GM18517 (cell line): ENCODE measurements at regions not wholly inside any gene's neighbourhood (a gene's known extent, or its start where the extent isn't known, plus 50 kb on each side); places are given as distances from the start of the nearest gene placed in this dataset.
"Not testable (repeated sequence)": the region's sequence is repeated elsewhere in the genome, so short reads cannot be mapped to it uniquely, and the experiment has no call there.

Source experiments
- ATAC-seq: cut with Tn5 transposase; IDR thresholded peaks from one replicate; pipeline ENCODE4 v1.9.1; 2021; ENCODE audit warnings: mild to moderate bottlenecking, moderate library complexity; ENCODE audit not compliant: unreplicated experiment

- ATAC-seq: no peak
Observed at GRCh38 chr12:11535127-11535526, 114.3 kb upstream of the ETV6 start.

GRCh38 chr12:11539156-11539555 lies 110.3 kb upstream of the ETV6 start:
- ATAC-seq: no peak

GRCh38 chr12:11540156-11540555 lies 109.3 kb upstream of the ETV6 start:
- no peak for ATAC-seq

GRCh38 chr12:11540615-11541310 lies 108.7 kb upstream of the ETV6 start:
- no peak for ATAC-seq

GRCh38 chr12:11542599-11542998 lies 106.9 kb upstream of the ETV6 start:
- ATAC-seq: no peak

GRCh38 chr12:11543457-11544158 lies 105.9 kb upstream of the ETV6 start:
- no peak for ATAC-seq

- ATAC-seq: peak; percentile 66
Observed at GRCh38 chr12:11545484-11546330, 103.8 kb upstream of the ETV6 start.

GRCh38 chr12:11546582-11547270 lies 102.7 kb upstream of the ETV6 start:
- ATAC-seq: not testable (repeated sequence)

- ATAC-seq: not testable (repeated sequence)
Observed at GRCh38 chr12:11547271-11547646, 102.2 kb upstream of the ETV6 start.

GRCh38 chr12:11549119-11549518 lies 100.4 kb upstream of the ETV6 start:
- no peak for ATAC-seq

GRCh38 chr12:11553871-11554533 lies 95.5 kb upstream of the ETV6 start:
- peak; percentile 62 for ATAC-seq

- no peak for ATAC-seq
Observed at GRCh38 chr12:11555195-11555594, 94.3 kb upstream of the ETV6 start.

GRCh38 chr12:11555743-11556625 lies 93.5 kb upstream of the ETV6 start:
- no peak for ATAC-seq

- no peak for ATAC-seq
Observed at GRCh38 chr12:11556682-11557081, 92.8 kb upstream of the ETV6 start.

GRCh38 chr12:11559626-11560340 lies 89.7 kb upstream of the ETV6 start:
- ATAC-seq: no peak

GRCh38 chr12:11561411-11561810 lies 88.1 kb upstream of the ETV6 start:
- ATAC-seq: no peak

GRCh38 chr12:11563785-11564739 lies 85.4 kb upstream of the ETV6 start:
- ATAC-seq: no peak
